BE2C (cell line): ENCODE measurements at regions not wholly inside any gene's neighbourhood (a gene's known extent, or its start where the extent isn't known, plus 50 kb on each side); places are given as distances from the start of the nearest gene placed in this dataset.

Experiments
- DNase-seq: peaks from one replicate; pipeline ENCODE4 v3.0.0-alpha.2; 2020
- H3K27me3 ChIP-seq: fragments of 250-450 bp; sonication (Bioruptor Pico); 2 replicates; pipeline ENCODE4 v1.5.1; 2020; ENCODE audit warnings: mild to moderate bottlenecking
- H3K36me3 ChIP-seq: fragments of 250-450 bp; sonication (Bioruptor Pico); 2 replicates; pipeline ENCODE4 v1.5.1; 2020; ENCODE audit warnings: mild to moderate bottlenecking
- H3K4me1 ChIP-seq: fragments of 250-450 bp; sonication (Bioruptor Pico); 2 replicates; pipeline ENCODE4 v1.5.1; 2020
- H3K4me3 ChIP-seq: 2 replicates; pipeline ENCODE4 v1.5.1; 2011; ENCODE audit warnings: low read depth, low read length
- H3K9me3 ChIP-seq: fragments of 250-450 bp; sonication (Bioruptor Pico); 2 replicates; pipeline ENCODE4 v1.5.1; 2020
- TF ChIP-seq, protein P1 (sequence below): IDR thresholded peaks from 2 replicates; pipeline ENCODE4 v1.5.1; 2012; ENCODE audit warnings: mild to moderate bottlenecking, low read depth, low read length

DNA sequence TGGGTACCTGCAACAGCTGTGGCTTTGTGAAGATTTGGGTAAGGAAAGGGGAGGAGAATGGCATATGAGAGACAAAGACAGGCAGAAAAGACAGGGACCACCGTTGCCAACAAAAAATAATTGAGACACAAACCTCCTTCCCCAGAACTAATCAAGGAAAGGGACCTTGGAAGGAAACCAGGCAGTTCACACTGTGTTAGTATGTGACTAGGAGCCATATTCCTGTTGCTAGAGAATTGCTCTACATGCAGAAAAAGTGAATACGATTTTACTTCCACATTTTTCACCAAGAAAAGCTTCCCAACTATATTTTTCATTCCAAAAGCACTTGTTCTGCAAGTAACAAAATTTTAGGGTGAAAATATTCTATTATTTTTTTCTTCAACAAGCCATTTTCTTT, 393.7 kb upstream of the ADAMTS9 start:
- TF ChIP-seq, protein P1, sequence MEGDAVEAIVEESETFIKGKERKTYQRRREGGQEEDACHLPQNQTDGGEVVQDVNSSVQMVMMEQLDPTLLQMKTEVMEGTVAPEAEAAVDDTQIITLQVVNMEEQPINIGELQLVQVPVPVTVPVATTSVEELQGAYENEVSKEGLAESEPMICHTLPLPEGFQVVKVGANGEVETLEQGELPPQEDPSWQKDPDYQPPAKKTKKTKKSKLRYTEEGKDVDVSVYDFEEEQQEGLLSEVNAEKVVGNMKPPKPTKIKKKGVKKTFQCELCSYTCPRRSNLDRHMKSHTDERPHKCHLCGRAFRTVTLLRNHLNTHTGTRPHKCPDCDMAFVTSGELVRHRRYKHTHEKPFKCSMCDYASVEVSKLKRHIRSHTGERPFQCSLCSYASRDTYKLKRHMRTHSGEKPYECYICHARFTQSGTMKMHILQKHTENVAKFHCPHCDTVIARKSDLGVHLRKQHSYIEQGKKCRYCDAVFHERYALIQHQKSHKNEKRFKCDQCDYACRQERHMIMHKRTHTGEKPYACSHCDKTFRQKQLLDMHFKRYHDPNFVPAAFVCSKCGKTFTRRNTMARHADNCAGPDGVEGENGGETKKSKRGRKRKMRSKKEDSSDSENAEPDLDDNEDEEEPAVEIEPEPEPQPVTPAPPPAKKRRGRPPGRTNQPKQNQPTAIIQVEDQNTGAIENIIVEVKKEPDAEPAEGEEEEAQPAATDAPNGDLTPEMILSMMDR, result no peak
- DNase-seq, result no peak
- H3K4me3 ChIP-seq, result no peak overlapping the region
- H3K9me3 ChIP-seq, result no peaks in the 10 kb centered on the region; the same call in 1 of the 2 replicates
- no peaks in the 10 kb centered on the region for H3K27me3 ChIP-seq
- H3K4me1 ChIP-seq, result peaks cover 4% of the 10 kb centered on the region; the same call in 1 of the 2 replicates
- H3K36me3 ChIP-seq, result no peaks in the 10 kb centered on the region

DNA sequence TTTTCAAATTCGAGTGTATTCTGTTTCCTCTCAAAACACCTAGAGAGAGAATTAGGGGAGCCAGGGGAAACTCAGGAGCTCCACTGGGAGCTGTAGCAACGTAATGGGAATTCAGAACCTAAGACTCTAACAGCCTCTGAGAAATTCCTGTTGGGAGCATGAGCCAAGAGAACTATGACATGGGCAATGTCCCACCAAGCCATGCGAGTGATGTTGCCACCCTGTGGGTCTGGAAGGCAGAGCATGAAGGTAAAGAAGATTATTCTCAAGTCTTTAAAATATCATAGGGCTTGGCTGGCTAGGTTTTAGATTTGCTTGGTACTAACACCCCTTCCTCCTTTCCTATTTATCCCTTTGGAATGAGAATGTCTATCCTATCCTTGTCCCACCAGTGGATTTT, 392.6 kb upstream of the ADAMTS9 start:
- Histone ChIP-seq H3K4me1 (peaks cover 4% of the 10 kb centered on the region; the same call in 1 of the 2 replicates), H3K27me3 (no peaks in the 10 kb centered on the region), H3K36me3 (no peaks in the 10 kb centered on the region), H3K9me3 (no peaks in the 10 kb centered on the region; the same call in 1 of the 2 replicates), H3K4me3 (no peak overlapping the region)
- peak; percentile 17 for DNase-seq
- TF ChIP-seq, protein P1, result peak; percentile 40

GRCh38 chr3:65079560-65079959, 391.8 kb upstream of the ADAMTS9 start:
- Histone ChIP-seq H3K27me3 (no peaks in the 10 kb centered on the region), H3K4me3 (no peak overlapping the region), H3K9me3 (no peaks in the 10 kb centered on the region; the same call in 1 of the 2 replicates), H3K4me1 (peaks cover 4% of the 10 kb centered on the region; the same call in 1 of the 2 replicates), H3K36me3 (no peaks in the 10 kb centered on the region)
- DNase-seq, result no peak
- TF ChIP-seq, protein P1, result no peak

- no peak overlapping the region for H3K4me3 ChIP-seq
- no peaks in the 10 kb centered on the region for H3K27me3 ChIP-seq
These were observed 390.9 kb upstream of the ADAMTS9 start for GRCh38 chr3:65078748-65079147.

GRCh38 chr3:65077124-65077523, 389.3 kb upstream of the ADAMTS9 start:
- TF ChIP-seq, protein P1, result no peak
- no peaks in the 10 kb centered on the region; the same call in 1 of the 2 replicates for H3K9me3 ChIP-seq
- no peak for DNase-seq
- H3K36me3 ChIP-seq, result no peaks in the 10 kb centered on the region
- H3K27me3 ChIP-seq, result no peaks in the 10 kb centered on the region
- H3K4me3 ChIP-seq, result no peak overlapping the region
- H3K4me1 ChIP-seq, result no peaks in the 10 kb centered on the region

More at GRCh38 chr3:65078748-65079147, 390.9 kb upstream of the ADAMTS9 start:
- Histone ChIP-seq H3K4me1 (peaks cover 4% of the 10 kb centered on the region; the same call in 1 of the 2 replicates), H3K36me3 (no peaks in the 10 kb centered on the region), H3K9me3 (no peaks in the 10 kb centered on the region; the same call in 1 of the 2 replicates)
- TF ChIP-seq, protein P1, result no peak
- no peak for DNase-seq

DNA sequence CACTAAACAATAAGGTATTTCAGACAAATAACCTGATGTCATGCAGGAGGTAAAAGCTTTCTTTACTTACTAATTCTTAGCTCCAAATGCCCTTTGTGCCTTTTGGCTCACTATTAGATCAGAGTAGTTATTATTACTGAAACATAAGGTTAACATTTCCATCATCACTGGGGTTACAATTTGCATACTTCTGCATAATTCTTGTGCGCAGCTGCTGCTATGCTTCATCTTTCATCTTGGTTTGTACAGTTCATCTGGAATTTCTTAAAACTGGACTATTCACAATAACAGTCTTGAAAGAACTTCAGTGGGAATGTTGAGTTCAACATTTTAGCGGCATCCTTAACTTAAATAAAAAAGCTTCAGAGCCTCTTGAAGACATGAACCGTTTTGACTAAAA, 383.2 kb upstream of the ADAMTS9 start:
- Histone ChIP-seq H3K27me3 (no peaks in the 10 kb centered on the region), H3K9me3 (no peaks in the 10 kb centered on the region), H3K36me3 (no peaks in the 10 kb centered on the region), H3K4me3 (no peak overlapping the region), H3K4me1 (no peaks in the 10 kb centered on the region)
- TF ChIP-seq, protein P1, result no peak
- DNase-seq, result no peak
